GM18870 (cell line): ENCODE measurements at regions not wholly inside any gene's neighbourhood (a gene's known extent, or its start where the extent isn't known, plus 50 kb on each side); places are given as distances from the start of the nearest gene placed in this dataset.

Experiments
- ATAC-seq: cut with Tn5 transposase; IDR thresholded peaks from one replicate; pipeline ENCODE4 v1.9.1; 2021; ENCODE audit warnings: moderate library complexity; ENCODE audit not compliant: unreplicated experiment

DNA sequence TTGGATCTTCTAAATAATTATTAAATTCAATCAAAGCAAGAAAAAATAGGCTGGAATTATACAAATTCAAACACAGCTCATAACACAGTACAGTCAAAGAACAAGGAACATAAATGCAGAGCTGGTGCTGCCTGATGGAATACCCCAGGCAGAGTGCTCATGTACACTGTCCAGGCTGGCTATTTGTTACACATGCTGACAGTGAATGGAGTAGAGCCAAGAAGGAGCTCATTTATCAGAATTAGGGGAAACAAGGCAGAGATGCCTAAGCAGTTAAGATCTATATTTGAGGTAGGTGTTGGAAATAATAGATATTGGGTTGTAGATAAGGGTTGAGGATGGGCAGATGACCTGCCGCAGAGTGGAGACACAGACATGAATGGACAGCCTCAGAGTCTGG, 788.2 kb upstream of the ARPP21 start:
- no peak for ATAC-seq

GRCh38 chr3:34852844-34853439, 786.4 kb upstream of the ARPP21 start:
- no peak for ATAC-seq

- ATAC-seq: no peak
Observed at GRCh38 chr3:34856081-34856947, 783.0 kb upstream of the ARPP21 start.

DNA sequence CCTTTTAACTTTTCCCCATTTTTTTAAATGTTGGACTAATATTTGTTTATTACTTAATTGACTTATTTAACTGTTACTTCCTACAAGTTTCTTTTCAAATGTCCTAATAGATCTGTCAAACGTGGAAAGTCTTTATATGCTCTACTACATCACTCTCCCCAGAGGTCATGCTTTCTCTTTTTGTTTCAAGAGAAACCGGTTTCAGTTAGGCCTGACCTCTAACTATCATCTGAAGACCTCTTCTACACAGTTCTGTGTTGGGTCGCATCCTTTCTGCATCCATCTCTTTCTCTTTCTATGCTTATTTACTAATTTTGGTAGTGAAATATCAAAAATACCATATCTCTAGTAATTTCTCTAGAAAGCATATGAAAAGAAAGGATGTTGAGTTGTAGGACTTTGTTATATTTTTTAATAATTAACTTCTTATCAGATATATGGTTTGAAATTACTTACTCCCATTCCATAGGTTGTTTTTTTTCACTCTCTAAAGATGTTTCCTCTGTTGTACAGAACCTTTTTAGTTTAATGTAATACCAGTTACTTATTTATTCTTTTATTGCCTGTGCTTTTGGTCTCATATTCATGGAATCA, 781.2 kb upstream of the ARPP21 start:
- peak; percentile 54 for ATAC-seq

GRCh38 chr3:34859746-34860145, 779.6 kb upstream of the ARPP21 start:
- ATAC-seq: no peak

DNA sequence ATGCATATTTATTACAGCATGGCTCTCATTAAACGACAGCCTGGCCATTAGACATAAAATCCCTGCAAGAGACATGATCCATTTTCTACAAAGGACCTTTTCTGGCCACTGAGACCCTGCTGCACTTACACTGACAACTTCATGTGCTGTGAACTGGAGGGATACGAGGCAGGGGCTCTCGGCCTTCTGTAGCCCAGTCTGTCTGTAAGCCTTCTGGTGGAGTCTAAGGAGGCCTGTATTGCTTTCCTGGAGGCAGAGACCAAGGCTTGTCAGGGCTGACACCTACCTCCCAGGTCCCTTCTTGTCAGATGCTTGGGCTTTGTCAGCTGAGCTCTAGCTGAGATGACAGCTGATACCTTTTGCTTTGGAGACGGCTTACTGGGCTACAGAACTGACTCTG, 776.9 kb upstream of the ARPP21 start:
- no peak for ATAC-seq

- ATAC-seq: no peak
Observed at GRCh38 chr3:34863485-34863884, 775.8 kb upstream of the ARPP21 start.

DNA sequence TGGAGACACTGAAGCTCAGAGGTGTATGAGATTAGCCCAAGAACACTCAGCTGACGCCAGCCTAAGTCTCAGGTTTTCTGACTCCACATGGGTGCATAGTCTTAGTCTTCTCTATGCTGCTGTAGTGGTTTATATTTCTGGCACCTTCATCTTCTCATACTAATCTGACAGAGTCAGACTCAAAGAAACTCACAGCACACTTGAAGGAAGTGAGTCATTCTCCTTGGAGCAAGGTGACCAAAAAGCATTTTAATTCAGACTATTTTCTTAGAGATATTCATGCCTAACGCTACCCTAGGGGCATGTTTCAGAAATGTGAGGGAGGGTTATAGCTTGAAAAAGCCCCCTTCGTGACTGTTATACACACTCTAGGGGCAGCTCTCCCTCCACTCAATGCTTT, 775.3 kb upstream of the ARPP21 start:
- ATAC-seq: no peak

GRCh38 chr3:34865346-34865745, 774.0 kb upstream of the ARPP21 start:
- ATAC-seq: no peak

DNA sequence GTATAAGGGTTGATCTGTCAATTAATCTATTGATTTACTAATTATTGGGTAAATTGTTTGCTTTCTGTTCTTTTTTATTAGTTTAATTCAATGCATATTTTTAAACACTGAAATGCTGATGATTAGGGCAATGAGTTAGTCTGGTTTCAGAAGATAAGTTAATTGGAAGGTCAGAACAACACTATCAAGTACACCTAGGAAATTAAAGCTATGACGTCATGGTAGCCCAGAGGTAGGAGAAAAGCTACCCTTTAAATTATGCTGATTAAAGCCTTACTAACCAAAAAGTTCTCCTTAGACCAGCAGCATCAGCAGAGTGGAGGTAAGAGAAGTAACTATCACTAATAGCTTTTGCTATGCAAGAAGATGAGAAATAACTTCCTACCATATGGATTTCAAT, 770.4 kb upstream of the ARPP21 start:
- no peak for ATAC-seq

DNA sequence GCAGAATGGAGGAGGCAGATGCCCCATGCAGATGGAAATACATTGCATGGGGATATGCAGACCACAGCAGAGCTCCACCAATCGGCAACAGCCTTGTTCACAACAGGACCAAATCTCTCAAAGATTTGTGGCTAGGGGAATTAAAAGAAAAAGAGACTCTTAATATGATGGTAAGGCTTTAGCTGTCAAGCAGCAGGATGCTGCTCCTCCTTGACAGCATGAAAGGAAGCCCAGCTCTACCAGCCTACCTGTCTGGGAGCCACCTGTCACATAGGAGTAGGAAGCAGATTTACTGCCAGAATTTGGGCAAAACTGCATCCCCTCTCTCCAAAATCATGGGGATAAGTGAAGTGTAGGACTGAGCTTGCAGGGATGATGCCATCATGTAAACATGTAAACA, 769.6 kb upstream of the ARPP21 start:
- ATAC-seq: no peak

DNA sequence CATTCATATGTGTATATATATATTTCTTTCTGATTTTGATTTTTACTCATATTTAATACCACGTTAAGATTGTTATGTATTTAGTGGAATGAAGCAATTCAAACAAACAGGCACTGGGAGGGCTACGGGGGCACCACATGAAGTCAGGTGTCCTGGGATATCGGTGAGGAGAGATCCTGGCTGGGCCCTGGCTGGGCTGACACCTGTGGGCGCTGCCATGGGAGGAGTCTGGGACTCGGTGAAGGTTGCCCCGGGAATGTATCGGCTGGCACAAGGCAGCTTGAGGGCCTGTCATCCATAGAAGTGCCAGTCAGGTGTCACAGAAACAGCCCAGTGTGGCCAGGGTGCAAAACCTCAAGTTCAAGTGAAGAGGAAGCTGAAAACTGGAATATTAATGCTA, 766.9 kb upstream of the ARPP21 start:
- no peak for ATAC-seq

DNA sequence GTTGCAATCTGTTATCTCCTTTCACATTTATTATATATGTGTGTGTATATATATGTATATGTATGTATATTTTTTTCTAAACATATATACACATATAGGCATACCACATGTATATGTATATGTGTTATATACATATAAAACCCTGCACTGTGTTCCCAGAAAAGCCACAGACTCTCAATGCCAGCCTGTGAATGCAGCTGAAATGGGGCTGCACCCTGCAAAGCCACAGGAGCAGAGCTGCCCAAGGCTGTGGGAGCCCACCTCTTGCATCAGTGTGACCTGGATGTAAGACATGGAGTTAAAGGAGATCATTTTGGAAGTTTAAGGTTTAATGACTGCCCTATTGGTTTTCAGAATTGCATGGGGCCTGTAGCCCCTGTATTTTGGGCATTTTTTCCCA, 762.3 kb upstream of the ARPP21 start:
- ATAC-seq: no peak

- ATAC-seq: no peak
Observed at GRCh38 chr3:34878488-34878887, 760.8 kb upstream of the ARPP21 start.

- peak; percentile 56 for ATAC-seq
Observed at GRCh38 chr3:34881026-34881425, 758.3 kb upstream of the ARPP21 start.

GRCh38 chr3:34882764-34883163, 756.6 kb upstream of the ARPP21 start:
- no peak for ATAC-seq

DNA sequence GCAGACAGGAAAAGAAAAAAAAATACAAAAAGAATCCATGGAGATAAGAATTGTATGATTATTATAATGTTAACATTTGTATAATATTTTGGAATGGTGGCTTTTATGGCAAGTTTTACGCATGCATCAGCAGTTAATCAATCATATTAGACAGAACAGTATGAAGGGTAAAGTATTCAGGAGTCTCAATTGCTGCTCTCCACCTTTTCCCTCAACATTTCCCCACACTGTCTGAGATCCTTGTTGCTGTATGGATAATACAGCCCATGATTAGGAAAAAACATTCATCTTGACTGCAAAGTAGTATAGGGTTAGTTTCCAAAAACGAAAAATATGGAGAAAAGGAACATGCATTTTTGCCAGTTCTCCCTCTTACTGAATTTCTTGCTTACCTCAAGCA, 755.3 kb upstream of the ARPP21 start:
- no peak for ATAC-seq

DNA sequence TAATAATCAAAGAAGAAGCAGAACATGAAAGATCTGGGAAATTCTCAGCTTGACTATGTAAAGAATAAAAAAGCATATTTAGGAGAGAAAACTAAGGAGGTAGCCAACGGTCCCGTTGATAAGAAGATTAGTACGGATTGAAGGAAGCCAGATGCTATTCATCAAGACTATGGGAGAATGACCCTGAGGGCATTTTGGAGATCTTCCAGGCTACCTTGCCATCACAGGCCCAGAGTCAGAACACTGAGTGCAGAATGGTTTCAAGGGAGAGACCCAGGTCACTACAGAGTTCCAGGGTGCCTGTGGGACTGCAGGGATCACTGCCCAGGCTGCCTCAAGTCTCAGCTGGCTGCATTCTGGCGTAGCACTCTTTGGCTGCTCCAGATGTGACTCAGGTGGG, 752.9 kb upstream of the ARPP21 start:
- ATAC-seq: no peak

DNA sequence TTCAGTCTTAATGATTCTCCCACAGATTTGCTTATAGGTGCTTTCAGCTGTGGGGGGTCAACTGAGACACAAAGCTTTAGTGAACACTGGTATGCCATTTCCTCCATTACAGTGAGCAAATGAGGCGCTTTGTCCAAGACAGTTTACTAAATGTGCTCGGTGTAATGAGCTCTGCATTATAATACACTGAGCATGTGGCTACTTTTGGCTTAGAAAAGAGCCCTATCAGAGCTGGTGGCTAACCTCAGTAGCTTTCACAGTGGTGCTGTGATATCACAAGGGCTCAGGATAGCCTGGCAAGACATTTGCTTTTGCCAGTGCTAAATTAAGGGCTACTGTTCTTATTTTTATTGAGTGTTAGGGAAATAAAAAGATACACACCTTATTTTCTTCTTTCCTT, 749.7 kb upstream of the ARPP21 start:
- no peak for ATAC-seq

DNA sequence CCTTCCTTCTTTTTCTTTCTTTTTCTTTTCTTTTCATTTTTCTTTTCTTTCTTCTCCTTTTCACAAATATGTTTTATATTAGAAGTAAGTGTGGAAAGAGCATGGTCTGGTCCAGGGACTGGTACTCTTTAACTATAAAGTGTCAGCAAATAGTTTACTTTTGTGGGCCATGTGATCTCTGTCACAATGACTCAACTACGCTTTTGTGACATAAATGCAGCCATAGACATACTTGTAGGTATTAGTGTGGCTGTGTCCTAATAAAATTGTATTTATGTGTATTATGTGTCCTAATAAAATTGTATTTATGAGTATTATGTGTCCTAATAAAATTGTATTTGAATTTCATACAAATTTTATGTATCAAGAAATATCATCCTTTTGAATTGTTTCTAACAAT, 749.1 kb upstream of the ARPP21 start:
- no peak for ATAC-seq

- no peak for ATAC-seq
Observed at GRCh38 chr3:34891941-34892340, 747.4 kb upstream of the ARPP21 start.

DNA sequence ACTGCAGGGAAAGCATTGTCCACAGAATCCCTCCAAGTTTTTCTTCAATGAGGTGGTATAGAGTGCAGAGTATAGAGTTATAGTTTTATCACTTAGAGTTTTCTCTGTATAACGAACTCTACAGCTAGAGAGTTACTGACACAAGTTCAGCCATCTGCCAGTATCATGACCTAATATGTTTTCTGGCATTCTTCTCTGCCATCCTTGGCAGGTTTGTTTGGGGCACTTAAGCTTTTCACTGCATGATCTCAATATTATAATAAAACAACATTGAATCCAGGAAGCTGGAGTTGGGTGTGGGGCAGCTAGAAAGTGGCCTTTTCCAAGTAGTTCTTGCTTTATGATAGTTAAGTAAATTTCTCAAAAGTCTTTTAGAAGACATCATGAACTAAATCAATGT, 743.5 kb upstream of the ARPP21 start:
- no peak for ATAC-seq
